Gastrocnemius medialis (tissue), 4 donors: ENCODE measurements at regions not wholly inside any gene's neighbourhood (a gene's known extent, or its start where the extent isn't known, plus 50 kb on each side); places are given as distances from the start of the nearest gene placed in this dataset.

ENCODE experiments used
- POLR2A ChIP-seq, 2 donors: fragments of 450-650 bp; IDR thresholded peaks; one replicate each; pipeline ENCODE4 v1.6.1; 2017; ENCODE audit warnings: antibody characterized with exemption in 2 of 2, mild to moderate bottlenecking in 2 of 2, moderate library complexity in 2 of 2
- TF ChIP-seq, protein P1 (sequence below), 5 experiments: fragments of 450-650 bp in 3 of 5; fragments of 200-600 bp in 2 of 5; sonication (generic) in 2 of 5; IDR thresholded peaks in 4 of 5; conservative IDR thresholded peaks in 1 of 5; 1 replicate in 4 of 5; 2 replicates in 1 of 5; pipeline ENCODE4 v1.5.1; 2016 to 2019; ENCODE audit warnings: antibody characterized with exemption in 5 of 5, mild to moderate bottlenecking in 3 of 5, moderate library complexity in 3 of 5

DNA sequence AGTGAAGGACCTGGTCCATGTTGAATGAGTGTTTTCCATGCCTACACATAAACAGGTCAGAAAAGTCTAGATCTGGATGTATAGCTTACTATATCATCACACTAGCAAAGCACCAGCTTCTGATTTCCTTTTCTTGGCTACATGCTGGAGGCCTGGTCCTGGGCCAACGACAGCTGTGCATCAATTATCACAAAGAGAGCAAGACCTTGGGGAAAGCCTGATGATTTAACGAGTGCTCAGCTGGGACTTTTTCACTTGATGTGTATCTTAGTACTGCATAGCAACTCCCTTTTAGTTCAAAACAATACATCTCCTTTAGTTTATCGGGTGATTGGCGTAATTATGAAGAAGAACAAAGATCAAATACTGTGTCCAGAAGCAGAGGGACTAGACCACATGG, 358.2 kb downstream of the KIF2B start:
- TF ChIP-seq POLR2A (IDR thresholded peaks at IDR 0.05): no peak
- TF ChIP-seq, protein P1, sequence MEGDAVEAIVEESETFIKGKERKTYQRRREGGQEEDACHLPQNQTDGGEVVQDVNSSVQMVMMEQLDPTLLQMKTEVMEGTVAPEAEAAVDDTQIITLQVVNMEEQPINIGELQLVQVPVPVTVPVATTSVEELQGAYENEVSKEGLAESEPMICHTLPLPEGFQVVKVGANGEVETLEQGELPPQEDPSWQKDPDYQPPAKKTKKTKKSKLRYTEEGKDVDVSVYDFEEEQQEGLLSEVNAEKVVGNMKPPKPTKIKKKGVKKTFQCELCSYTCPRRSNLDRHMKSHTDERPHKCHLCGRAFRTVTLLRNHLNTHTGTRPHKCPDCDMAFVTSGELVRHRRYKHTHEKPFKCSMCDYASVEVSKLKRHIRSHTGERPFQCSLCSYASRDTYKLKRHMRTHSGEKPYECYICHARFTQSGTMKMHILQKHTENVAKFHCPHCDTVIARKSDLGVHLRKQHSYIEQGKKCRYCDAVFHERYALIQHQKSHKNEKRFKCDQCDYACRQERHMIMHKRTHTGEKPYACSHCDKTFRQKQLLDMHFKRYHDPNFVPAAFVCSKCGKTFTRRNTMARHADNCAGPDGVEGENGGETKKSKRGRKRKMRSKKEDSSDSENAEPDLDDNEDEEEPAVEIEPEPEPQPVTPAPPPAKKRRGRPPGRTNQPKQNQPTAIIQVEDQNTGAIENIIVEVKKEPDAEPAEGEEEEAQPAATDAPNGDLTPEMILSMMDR (IDR thresholded peaks at IDR 0.05 in 4 of 5, conservative IDR thresholded peaks at IDR 0.05 in 1 of 5): no peak
